ENCODE measurements at regions not wholly inside any gene's neighbourhood (a gene's known extent, or its start where the extent isn't known, plus 50 kb on each side); places are given as distances from the start of the nearest gene placed in this dataset.

- Histone ChIP-seq H4K8ac (ENCODE audit: low read depth, low read length) (no peak overlapping the region), H3K79me2 (ENCODE audit: control insufficient read depth, insufficient read depth, low read length, poor library complexity) (no peaks in the 10 kb centered on the region), H3K36me3 (ENCODE audit: control insufficient read depth in 1 of 2, insufficient read depth in 2 of 2, low read length in 2 of 2) (no peaks in the 10 kb centered on the region), H3K79me1 (ENCODE audit: low read length) (no peaks in the 10 kb centered on the region), H2AFZ (ENCODE audit: insufficient read depth, low read length, poor library complexity) (no peak overlapping the region), H2BK120ac (ENCODE audit: insufficient read depth, low read length, poor library complexity) (no peak overlapping the region), H3K14ac (ENCODE audit: low read length) (no peak overlapping the region), H3K23ac (ENCODE audit: low read length) (no peak overlapping the region), H2BK5ac (ENCODE audit: low read depth, low read length, poor library complexity) (no peak overlapping the region), H3K18ac (ENCODE audit: low read length) (no peak overlapping the region), H3K9me3 (ENCODE audit: insufficient read depth, low read depth, low read length) (peaks cover 13% of the 10 kb centered on the region), H3K27me3 (ENCODE audit: insufficient read depth, low read length) (no peaks in the 10 kb centered on the region), H4K91ac (ENCODE audit: low read depth, low read length) (no peak overlapping the region), H3K9ac (ENCODE audit: low read length) (no peak overlapping the region), H3K4ac (ENCODE audit: low read depth, low read length) (no peak overlapping the region), H3K27ac (ENCODE audit: low read depth, low read length) (no peak overlapping the region), H4K12ac (ENCODE audit: low read depth, low read length) (no peak overlapping the region), H2AK5ac (ENCODE audit: low read length) (no peak overlapping the region), H3K4me3 (ENCODE audit: low read depth, low read length) (no peak overlapping the region), H3K4me2 (ENCODE audit: low read length) (no peak overlapping the region), H3K4me1 (ENCODE audit: control insufficient read depth in 1 of 2, insufficient read depth in 2 of 2, low read length in 2 of 2) (peaks cover 0 to 3% of the 10 kb centered on the region in 2 experiments), H2BK12ac (ENCODE audit: low read length) (no peak overlapping the region)
- no peak for DNase-seq
- WGBS (ENCODE audit: extremely low coverage, insufficient coverage, insufficient read length), result no CpG with 5 or more reads among the region's 24 CpGs
These were observed 98.8 kb upstream of the CD82 start for GRCh38 chr11:44466531-44467205.

- Histone ChIP-seq H4K91ac (ENCODE audit: low read depth, low read length) (no peak overlapping the region), H3K23ac (ENCODE audit: low read length) (no peak overlapping the region)
- WGBS (ENCODE audit: extremely low coverage, insufficient coverage, insufficient read length), result no CpG with 5 or more reads among the region's 1 CpG
These were observed 98.0 kb upstream of the CD82 start for GRCh38 chr11:44467413-44467812.

DNA sequence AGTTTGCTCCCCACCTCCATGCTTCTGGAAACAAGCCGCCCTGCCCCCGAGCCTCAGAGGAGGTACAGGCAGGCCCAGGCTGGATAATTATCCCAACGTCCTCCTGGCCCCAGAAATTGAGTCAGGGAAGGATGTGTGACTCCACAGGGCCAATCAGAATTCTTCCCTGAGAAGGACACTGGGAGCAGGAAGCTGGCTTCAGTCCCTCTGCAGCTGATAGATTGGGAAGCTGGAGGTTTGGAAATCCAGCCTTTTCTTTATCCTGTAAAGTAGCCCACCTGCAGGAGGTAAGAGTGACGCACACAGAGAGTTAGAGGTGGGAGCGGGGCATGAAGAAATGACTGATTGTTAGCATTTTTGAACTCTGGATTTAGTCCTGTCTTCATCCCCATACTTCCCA, 97.5 kb upstream of the CD82 start:
- H2AK5ac ChIP-seq (ENCODE audit: low read length), result no peak overlapping the region
- no peak overlapping the region for H2BK120ac ChIP-seq (ENCODE audit: insufficient read depth, low read length, poor library complexity)
- no peak overlapping the region for H2BK5ac ChIP-seq (ENCODE audit: low read depth, low read length, poor library complexity)
- no peaks in the 10 kb centered on the region for H3K79me1 ChIP-seq (ENCODE audit: low read length)
- H3K14ac ChIP-seq (ENCODE audit: low read length), result no peak overlapping the region
- peaks cover 0 to 3% of the 10 kb centered on the region in 2 experiments for H3K4me1 ChIP-seq (ENCODE audit: control insufficient read depth in 1 of 2, insufficient read depth in 2 of 2, low read length in 2 of 2)
- H3K23ac ChIP-seq (ENCODE audit: low read length), result no peak overlapping the region
- H3K4me2 ChIP-seq (ENCODE audit: low read length), result no peak overlapping the region
- H3K18ac ChIP-seq (ENCODE audit: low read length), result no peak overlapping the region
- H3K4me3 ChIP-seq (ENCODE audit: low read depth, low read length), result no peak overlapping the region
- H3K4ac ChIP-seq (ENCODE audit: low read depth, low read length), result no peak overlapping the region
- H4K91ac ChIP-seq (ENCODE audit: low read depth, low read length), result no peak overlapping the region
- H2AFZ ChIP-seq (ENCODE audit: insufficient read depth, low read length, poor library complexity), result no peak overlapping the region
- H3K79me2 ChIP-seq (ENCODE audit: control insufficient read depth, insufficient read depth, low read length, poor library complexity), result no peaks in the 10 kb centered on the region
- no peak overlapping the region for H3K27ac ChIP-seq (ENCODE audit: low read depth, low read length)
- no peaks in the 10 kb centered on the region for H3K36me3 ChIP-seq (ENCODE audit: control insufficient read depth in 1 of 2, insufficient read depth in 2 of 2, low read length in 2 of 2)
- H2BK12ac ChIP-seq (ENCODE audit: low read length), result no peak overlapping the region
- H4K12ac ChIP-seq (ENCODE audit: low read depth, low read length), result no peak overlapping the region
- H4K8ac ChIP-seq (ENCODE audit: low read depth, low read length), result no peak overlapping the region
- peaks cover 13% of the 10 kb centered on the region for H3K9me3 ChIP-seq (ENCODE audit: insufficient read depth, low read depth, low read length)
- H3K9ac ChIP-seq (ENCODE audit: low read length), result no peak overlapping the region
- no peak for DNase-seq
- H3K27me3 ChIP-seq (ENCODE audit: insufficient read depth, low read length), result no peaks in the 10 kb centered on the region
- WGBS (ENCODE audit: extremely low coverage, insufficient coverage, insufficient read length), result no CpG with 5 or more reads among the region's 5 CpGs

More at GRCh38 chr11:44467413-44467812, 98.0 kb upstream of the CD82 start:
- Histone ChIP-seq H4K12ac (ENCODE audit: low read depth, low read length) (no peak overlapping the region), H4K8ac (ENCODE audit: low read depth, low read length) (no peak overlapping the region), H2AK5ac (ENCODE audit: low read length) (no peak overlapping the region), H3K79me1 (ENCODE audit: low read length) (no peaks in the 10 kb centered on the region), H3K27me3 (ENCODE audit: insufficient read depth, low read length) (no peaks in the 10 kb centered on the region), H3K4ac (ENCODE audit: low read depth, low read length) (no peak overlapping the region), H3K4me1 (ENCODE audit: control insufficient read depth in 1 of 2, insufficient read depth in 2 of 2, low read length in 2 of 2) (peaks cover 0 to 3% of the 10 kb centered on the region in 2 experiments), H3K9me3 (ENCODE audit: insufficient read depth, low read depth, low read length) (peaks cover 13% of the 10 kb centered on the region), H3K4me2 (ENCODE audit: low read length) (no peak overlapping the region), H3K9ac (ENCODE audit: low read length) (no peak overlapping the region), H3K79me2 (ENCODE audit: control insufficient read depth, insufficient read depth, low read length, poor library complexity) (no peaks in the 10 kb centered on the region), H2BK5ac (ENCODE audit: low read depth, low read length, poor library complexity) (no peak overlapping the region), H3K18ac (ENCODE audit: low read length) (no peak overlapping the region), H2AFZ (ENCODE audit: insufficient read depth, low read length, poor library complexity) (no peak overlapping the region), H3K27ac (ENCODE audit: low read depth, low read length) (no peak overlapping the region), H3K36me3 (ENCODE audit: control insufficient read depth in 1 of 2, insufficient read depth in 2 of 2, low read length in 2 of 2) (no peaks in the 10 kb centered on the region), H2BK12ac (ENCODE audit: low read length) (no peak overlapping the region), H2BK120ac (ENCODE audit: insufficient read depth, low read length, poor library complexity) (no peak overlapping the region), H3K4me3 (ENCODE audit: low read depth, low read length) (no peak overlapping the region), H3K14ac (ENCODE audit: low read length) (no peak overlapping the region)
- no peak for DNase-seq

- H3K36me3 ChIP-seq (ENCODE audit: control insufficient read depth in 1 of 2, insufficient read depth in 2 of 2, low read length in 2 of 2), result no peaks in the 10 kb centered on the region
- H4K12ac ChIP-seq (ENCODE audit: low read depth, low read length), result no peak overlapping the region
- no peak overlapping the region for H2BK12ac ChIP-seq (ENCODE audit: low read length)
- no peak overlapping the region for H2BK120ac ChIP-seq (ENCODE audit: insufficient read depth, low read length, poor library complexity)
- H2AK5ac ChIP-seq (ENCODE audit: low read length), result no peak overlapping the region
- peaks cover 0 to 3% of the 10 kb centered on the region in 2 experiments for H3K4me1 ChIP-seq (ENCODE audit: control insufficient read depth in 1 of 2, insufficient read depth in 2 of 2, low read length in 2 of 2)
- no peak for DNase-seq
- no peak overlapping the region for H4K91ac ChIP-seq (ENCODE audit: low read depth, low read length)
- no peak overlapping the region for H3K23ac ChIP-seq (ENCODE audit: low read length)
- H3K4me2 ChIP-seq (ENCODE audit: low read length), result no peak overlapping the region
- no peak overlapping the region for H4K8ac ChIP-seq (ENCODE audit: low read depth, low read length)
- no peak overlapping the region for H3K4ac ChIP-seq (ENCODE audit: low read depth, low read length)
- no peaks in the 10 kb centered on the region for H3K79me2 ChIP-seq (ENCODE audit: control insufficient read depth, insufficient read depth, low read length, poor library complexity)
- no peak overlapping the region for H2AFZ ChIP-seq (ENCODE audit: insufficient read depth, low read length, poor library complexity)
- H2BK5ac ChIP-seq (ENCODE audit: low read depth, low read length, poor library complexity), result no peak overlapping the region
- no peaks in the 10 kb centered on the region for H3K27me3 ChIP-seq (ENCODE audit: insufficient read depth, low read length)
- H3K27ac ChIP-seq (ENCODE audit: low read depth, low read length), result no peak overlapping the region
- H3K9me3 ChIP-seq (ENCODE audit: insufficient read depth, low read depth, low read length), result peaks cover 13% of the 10 kb centered on the region
- H3K14ac ChIP-seq (ENCODE audit: low read length), result no peak overlapping the region
- H3K4me3 ChIP-seq (ENCODE audit: low read depth, low read length), result no peak overlapping the region
- no peak overlapping the region for H3K18ac ChIP-seq (ENCODE audit: low read length)
- H3K9ac ChIP-seq (ENCODE audit: low read length), result no peak overlapping the region
- no CpG with 5 or more reads among the region's 1 CpG for WGBS (ENCODE audit: extremely low coverage, insufficient coverage, insufficient read length)
- H3K79me1 ChIP-seq (ENCODE audit: low read length), result no peaks in the 10 kb centered on the region
These were observed 97.0 kb upstream of the CD82 start for GRCh38 chr11:44468345-44468988.

All from trophoblast cell (in vitro differentiated cells and primary cell).